HG02981 (cell line): ENCODE measurements at regions not wholly inside any gene's neighbourhood (a gene's known extent, or its start where the extent isn't known, plus 50 kb on each side); places are given as distances from the start of the nearest gene placed in this dataset.

Experiments used
- ATAC-seq: cut with Tn5 transposase; IDR thresholded peaks from one replicate; pipeline ENCODE4 v1.9.1; 2021; ENCODE audit warnings: mild to moderate bottlenecking, moderate library complexity; ENCODE audit not compliant: unreplicated experiment

GRCh38 chr15:93664213-93664956 is 567.0 kb upstream of the MCTP2 start:
- no peak for ATAC-seq

- no peak for ATAC-seq
Observed at GRCh38 chr15:93662162-93662885, 569.0 kb upstream of the MCTP2 start.

GRCh38 chr15:93658026-93658816 is 569.2 kb upstream of the RGMA start:
- ATAC-seq = no peak

GRCh38 chr15:93656041-93656440 is 567.0 kb upstream of the RGMA start:
- no peak for ATAC-seq

- ATAC-seq = no peak
Observed at GRCh38 chr15:93649691-93650235, 560.8 kb upstream of the RGMA start.

GRCh38 chr15:93646193-93646592 is 557.2 kb upstream of the RGMA start:
- ATAC-seq = no peak

GRCh38 chr15:93645594-93645993 is 556.6 kb upstream of the RGMA start:
- no peak for ATAC-seq

- no peak for ATAC-seq
Observed at GRCh38 chr15:93644595-93644994, 555.6 kb upstream of the RGMA start.

GRCh38 chr15:93640411-93640962 is 551.5 kb upstream of the RGMA start:
- no peak for ATAC-seq

GRCh38 chr15:93631958-93632618 is 543.1 kb upstream of the RGMA start:
- ATAC-seq = no peak

- ATAC-seq = no peak
Observed at GRCh38 chr15:93619597-93619996, 530.6 kb upstream of the RGMA start.

GRCh38 chr15:93617443-93617842 is 528.4 kb upstream of the RGMA start:
- no peak for ATAC-seq

GRCh38 chr15:93614386-93615104 is 525.5 kb upstream of the RGMA start:
- ATAC-seq = no peak

GRCh38 chr15:93613386-93613785 is 524.4 kb upstream of the RGMA start:
- ATAC-seq = no peak

GRCh38 chr15:93612953-93613352 is 523.9 kb upstream of the RGMA start:
- ATAC-seq = no peak

GRCh38 chr15:93610944-93611343 is 521.9 kb upstream of the RGMA start:
- ATAC-seq = no peak

GRCh38 chr15:93608643-93609148 is 519.7 kb upstream of the RGMA start:
- no peak for ATAC-seq

GRCh38 chr15:93603550-93603949 is 514.5 kb upstream of the RGMA start:
- ATAC-seq = no peak

GRCh38 chr15:93587059-93587521 is 498.1 kb upstream of the RGMA start:
- ATAC-seq = no peak

GRCh38 chr15:93585012-93585411 is 496.0 kb upstream of the RGMA start:
- no peak for ATAC-seq
